H1 (cell line): ENCODE measurements at regions not wholly inside any gene's neighbourhood (a gene's known extent, or its start where the extent isn't known, plus 50 kb on each side); places are given as distances from the start of the nearest gene placed in this dataset.

Source experiments
- CTCF ChIA-PET: fragments of 300-600 bp; sonication (Branson Sonifier 250); formaldehyde crosslinking; loops from one replicate; lab custom pipeline; 2021; ENCODE audit not compliant: partially characterized antibody; lab: Charles Lee
- POLR2A ChIA-PET: fragments of 300-600 bp; sonication (Branson Sonifier 250); formaldehyde crosslinking; loops from one replicate; lab custom pipeline; 2021; ENCODE audit warnings: inconsistent platforms; ENCODE audit not compliant: partially characterized antibody; lab: Charles Lee
- DNase-seq, 2 experiments: peaks; one replicate each; pipeline versions ENCODE4 v3.0.0 to v3.0.0-alpha.2; 2010 to 2022; ENCODE audit warnings: low spot score in 2 of 2, low read depth in 1 of 2, mixed read lengths in 1 of 2
- FAIRE-seq: peaks from 2 replicates; lab custom pipeline; 2011; peaks lifted over from hg19 to GRCh38; lab: Jason Lieb, UNC
- H2AFZ ChIP-seq: 2 replicates; pipeline ENCODE4 v1.8.1; 2012; ENCODE audit warnings: low read length, inconsistent platforms
- H2AK5ac ChIP-seq: 2 replicates; pipeline ENCODE4 v1.6.1; 2013; ENCODE audit warnings: low read depth, low read length
- H2BK120ac ChIP-seq: replicated peaks from 2 replicates; pipeline ENCODE3; 2013; ENCODE audit warnings: low read depth, low read length, inconsistent platforms
- H2BK12ac ChIP-seq: 2 replicates; pipeline ENCODE4 v1.6.1; 2013; ENCODE audit warnings: low read depth, low read length
- H2BK15ac ChIP-seq: 2 replicates; pipeline ENCODE4 v1.6.1; 2013; ENCODE audit warnings: low read length
- H2BK20ac ChIP-seq: 2 replicates; pipeline ENCODE4 v1.6.1; 2013; ENCODE audit warnings: low read length
- H2BK5ac ChIP-seq: 2 replicates; pipeline ENCODE4 v1.6.1; 2013; ENCODE audit warnings: low read depth, low read length
- H3K14ac ChIP-seq: 2 replicates; pipeline ENCODE4 v1.6.1; 2013; ENCODE audit warnings: inconsistent platforms; ENCODE audit not compliant: insufficient read length
- H3K18ac ChIP-seq: 2 replicates; pipeline ENCODE4 v1.6.1; 2013; ENCODE audit warnings: low read length; ENCODE audit errors: extremely low read depth
- H3K23ac ChIP-seq: 2 replicates; pipeline ENCODE4 v1.6.1; 2013; ENCODE audit warnings: inconsistent platforms; ENCODE audit not compliant: insufficient read length
- H3K23me2 ChIP-seq: 2 replicates; pipeline ENCODE4 v1.6.1; 2013; ENCODE audit warnings: low read depth, low read length
- H3K27ac ChIP-seq: 2 replicates; pipeline ENCODE4 v1.6.1; 2011; ENCODE audit warnings: low read depth, low read length, inconsistent platforms
- H3K27me3 ChIP-seq, 4 experiments: replicated peaks in 1 of 4; 1 replicate in 1 of 4; 2 replicates in 3 of 4; pipeline versions ENCODE4 v1.6.1 to v1.8.1; 2011 to 2013; ENCODE audit warnings: low read length in 3 of 4, mild to moderate bottlenecking in 3 of 4, inconsistent platforms in 2 of 4, mixed read lengths in 2 of 4, moderate library complexity in 1 of 4; ENCODE audit not compliant: control insufficient read depth in 3 of 4, insufficient read depth in 3 of 4; ENCODE audit errors: extremely low read depth in 1 of 4
- H3K36me3 ChIP-seq, 4 experiments: 2 replicates each; pipeline versions ENCODE4 v1.6.1 to v1.8.1; 2011 to 2013; ENCODE audit warnings: mild to moderate bottlenecking in 4 of 4, low read length in 3 of 4, moderate library complexity in 2 of 4, control low read depth in 1 of 4, inconsistent platforms in 1 of 4; ENCODE audit not compliant: insufficient read depth in 4 of 4, control insufficient read depth in 2 of 4
- H3K4ac ChIP-seq: replicated peaks from 2 replicates; pipeline ENCODE3; 2013; ENCODE audit warnings: low read length, low read depth, mixed read lengths, inconsistent platforms; ENCODE audit not compliant: insufficient read length
- H3K4me1 ChIP-seq, 4 experiments: replicated peaks in 1 of 4; 1 replicate in 1 of 4; 2 replicates in 3 of 4; pipeline versions ENCODE4 v1.6.1 to v1.8.1; 2011 to 2013; ENCODE audit warnings: low read length in 3 of 4, inconsistent platforms in 2 of 4, mixed read lengths in 1 of 4; ENCODE audit not compliant: insufficient read depth in 4 of 4, control insufficient read depth in 3 of 4
- H3K4me2 ChIP-seq, 2 experiments: 2 replicates each; pipeline versions ENCODE4 v1.6.1 to v1.8.1; 2011 to 2013; ENCODE audit warnings: low read depth in 2 of 2, low read length in 2 of 2, control low read depth in 1 of 2, inconsistent platforms in 1 of 2, mild to moderate bottlenecking in 1 of 2; ENCODE audit not compliant: insufficient read depth in 1 of 2
- H3K4me3 ChIP-seq, 4 experiments: fragments of 200-600, 300-600 bp in 1 of 4; sonication (generic), shearing (Covaris generic), sonication (Bioruptor Twin) in 1 of 4; 2 replicates each; pipeline versions ENCODE4 v1.5.1 to v1.8.1; 2011 to 2016; ENCODE audit warnings: low read length in 4 of 4, low read depth in 3 of 4, control low read depth in 2 of 4, inconsistent platforms in 2 of 4, mild to moderate bottlenecking in 2 of 4, mixed read lengths in 1 of 4, moderate library complexity in 1 of 4; ENCODE audit not compliant: insufficient read depth in 2 of 4; ENCODE audit errors: extremely low read depth in 1 of 4
- H3K56ac ChIP-seq: replicated peaks from 2 replicates; pipeline ENCODE3; 2013; ENCODE audit warnings: low read depth, mild to moderate bottlenecking, mixed read lengths, low read length, inconsistent platforms; ENCODE audit not compliant: insufficient read length
- H3K79me1 ChIP-seq: 2 replicates; pipeline ENCODE4 v1.6.1; 2013; ENCODE audit warnings: low read depth, low read length, control low read depth
- H3K79me2 ChIP-seq, 2 experiments: 2 replicates each; pipeline versions ENCODE4 v1.6.1 to v1.8.1; 2012 to 2013; ENCODE audit warnings: low read length in 2 of 2, mild to moderate bottlenecking in 2 of 2, inconsistent platforms in 1 of 2; ENCODE audit not compliant: insufficient read depth in 2 of 2, control insufficient read depth in 1 of 2
- H3K9ac ChIP-seq, 4 experiments: replicated peaks in 1 of 4; 1 replicate in 1 of 4; 2 replicates in 3 of 4; pipeline versions ENCODE4 v1.6.1 to v1.8.1; 2011 to 2013; ENCODE audit warnings: low read depth in 3 of 4, low read length in 3 of 4, control low read depth in 2 of 4, mild to moderate bottlenecking in 2 of 4, moderate library complexity in 2 of 4, inconsistent platforms in 1 of 4; ENCODE audit errors: extremely low read depth in 1 of 4
- H3K9me3 ChIP-seq, 2 experiments: 2 replicates each; pipeline versions ENCODE4 v1.6.1 to v1.8.1; 2012 to 2013; ENCODE audit warnings: mild to moderate bottlenecking in 2 of 2, moderate library complexity in 2 of 2, control low read depth in 1 of 2, inconsistent platforms in 1 of 2, low read depth in 1 of 2, low read length in 1 of 2, mixed read lengths in 1 of 2; ENCODE audit not compliant: insufficient read depth in 2 of 2
- H4K20me1 ChIP-seq, 2 experiments: replicated peaks in 1 of 2; 2 replicates each; pipeline versions ENCODE3 to v1.8.1; 2011 to 2013; ENCODE audit warnings: inconsistent platforms in 2 of 2, low read length in 2 of 2, mild to moderate bottlenecking in 1 of 2; ENCODE audit not compliant: insufficient read depth in 2 of 2, control insufficient read depth in 1 of 2
- H4K5ac ChIP-seq: 2 replicates; pipeline ENCODE4 v1.6.1; 2013; ENCODE audit warnings: low read length, low read depth, mixed read lengths, inconsistent platforms; ENCODE audit not compliant: insufficient read length
- H4K8ac ChIP-seq: 2 replicates; pipeline ENCODE4 v1.8.0; 2013; ENCODE audit warnings: mild to moderate bottlenecking, moderate library complexity, low read length, inconsistent platforms; ENCODE audit not compliant: insufficient read depth; ENCODE audit errors: extremely low read depth
- H4K91ac ChIP-seq: replicated peaks from 2 replicates; pipeline ENCODE3; 2013; ENCODE audit warnings: low read length, mixed read lengths, inconsistent platforms; ENCODE audit not compliant: insufficient read length
- CBX8 ChIP-seq: fragments of 300-800, 300-1000 bp; sonication (generic); IDR thresholded peaks from 2 replicates; pipeline ENCODE4 v1.7.1; 2016; ENCODE audit warnings: low read depth, low read length, borderline replicate concordance
- CEBPB ChIP-seq: IDR thresholded peaks from 2 replicates; pipeline ENCODE4 v1.6.1; 2012; ENCODE audit warnings: low read depth, low read length
- CHD1 ChIP-seq: IDR thresholded peaks from 2 replicates; pipeline ENCODE4 v1.6.1; 2012; ENCODE audit warnings: low read depth, low read length, improper control_type of control experiment
- HDAC2 ChIP-seq, 2 experiments: fragments of 300-600 bp in 1 of 2; sonication (generic) in 1 of 2; IDR thresholded peaks; 2 replicates each; pipeline ENCODE4 v1.6.1; 2011 to 2012; ENCODE audit warnings: low read depth in 2 of 2, low read length in 2 of 2, mild to moderate bottlenecking in 2 of 2, moderate library complexity in 2 of 2, borderline replicate concordance in 1 of 2, inconsistent platforms in 1 of 2
- JUND ChIP-seq: IDR thresholded peaks from 2 replicates; pipeline ENCODE4 v1.6.1; 2011; ENCODE audit warnings: mild to moderate bottlenecking, improper control_type of control experiment, low read length
- KDM5A ChIP-seq: fragments of 200-600 bp; IDR thresholded peaks from 2 replicates; pipeline ENCODE4 v1.7.1; 2012; ENCODE audit warnings: mild to moderate bottlenecking, low read length, inconsistent platforms, mixed read lengths
- RAD21 ChIP-seq, 2 experiments: IDR thresholded peaks in 1 of 2; conservative IDR thresholded peaks in 1 of 2; 2 replicates each; pipeline ENCODE4 v1.6.1; 2011; ENCODE audit warnings: low read depth in 2 of 2, low read length in 2 of 2, improper control_type of control experiment in 1 of 2, inconsistent platforms in 1 of 2, mild to moderate bottlenecking in 1 of 2, moderate library complexity in 1 of 2
- SAP30 ChIP-seq: fragments of 300-600 bp; sonication (generic); IDR thresholded peaks from 2 replicates; pipeline ENCODE4 v1.7.1; 2012; ENCODE audit warnings: low read length, moderate library complexity, mild to moderate bottlenecking, inconsistent platforms; ENCODE audit not compliant: insufficient read depth, insufficient replicate concordance
- SP1 ChIP-seq: IDR thresholded peaks from 2 replicates; pipeline ENCODE4 v1.6.1; 2011; ENCODE audit warnings: low read depth, low read length
- TCF12 ChIP-seq: IDR thresholded peaks from 2 replicates; pipeline ENCODE4 v1.6.1; 2011; ENCODE audit warnings: low read depth, mild to moderate bottlenecking, low read length
- YY1 ChIP-seq: IDR thresholded peaks from 2 replicates; pipeline ENCODE4 v1.6.1; 2011; ENCODE audit warnings: low read depth, mild to moderate bottlenecking, low read length
- WGBS, 2 experiments: shearing (Covaris generic) in 1 of 2; methylation state at CpG; one replicate each; pipeline versions ENCODE4 v1.1.6 to v1.1.7; 2013 to 2015; ENCODE audit warnings: low lambda C conversion rate in 2 of 2, mixed read lengths in 2 of 2, inconsistent platforms in 1 of 2, low coverage in 1 of 2, missing lambda C conversion rate in 1 of 2; ENCODE audit not compliant: insufficient replicate concordance in 2 of 2, insufficient coverage in 1 of 2, insufficient read length in 1 of 2; ENCODE audit errors: extremely low coverage in 1 of 2, missing lambda C conversion rate in 1 of 2; 5-methylcytosine and 5-hydroxymethylcytosine counted together
- TF ChIP-seq, protein P1 (sequence below): IDR thresholded peaks from 2 replicates; pipeline ENCODE4 v1.6.1; 2012; ENCODE audit warnings: inconsistent platforms
- TF ChIP-seq, protein P2 (sequence below): IDR thresholded peaks from 2 replicates; pipeline ENCODE4 v1.6.1; 2011; ENCODE audit warnings: low read depth, mild to moderate bottlenecking, low read length; ENCODE audit not compliant: insufficient read depth

DNA sequence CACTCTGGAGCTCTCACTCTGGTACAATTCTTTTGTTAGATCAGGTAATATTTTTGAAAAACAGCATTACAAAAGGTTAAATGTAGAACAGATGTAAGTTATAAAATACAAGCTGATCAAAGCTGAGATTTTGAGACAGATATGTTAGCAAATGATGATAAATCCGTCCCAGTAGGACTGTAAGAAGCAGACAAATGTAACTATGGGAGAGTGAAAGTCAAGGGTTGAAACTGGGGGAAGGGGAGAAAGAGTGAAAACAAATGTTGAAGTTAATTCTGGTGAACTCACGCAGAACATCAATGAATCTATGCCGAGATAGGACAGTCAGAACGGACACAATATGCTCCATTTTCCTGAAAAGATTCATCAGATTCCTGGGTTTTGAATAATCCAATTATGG, 298.9 kb upstream of the IRX5 start:
- no peaks in the 10 kb centered on the region for H4K20me1 ChIP-seq
- H2BK120ac ChIP-seq, result no peak overlapping the region
- no peak overlapping the region for H3K4me3 ChIP-seq
- POLR2A ChIA-PET, result no interaction called here
- no peak overlapping the region for H3K56ac ChIP-seq
- H4K5ac ChIP-seq, result no peak overlapping the region
- H3K23ac ChIP-seq, result no peak overlapping the region
- H3K23me2 ChIP-seq, result no peaks in the 10 kb centered on the region
- H3K14ac ChIP-seq, result no peak overlapping the region
- H4K91ac ChIP-seq, result no peak overlapping the region
- H2BK5ac ChIP-seq, result no peak overlapping the region
- no peak overlapping the region for H2BK12ac ChIP-seq
- H3K9me3 ChIP-seq, result no peaks in the 10 kb centered on the region
- no peak overlapping the region for H3K27ac ChIP-seq
- H2AK5ac ChIP-seq, result no peak overlapping the region
- DNase-seq (no peak), FAIRE-seq (no peak)
- H2BK15ac ChIP-seq, result no peak overlapping the region
- H3K79me2 ChIP-seq, result no peaks in the 10 kb centered on the region
- H2AFZ ChIP-seq, result no peak overlapping the region
- H3K4me1 ChIP-seq, result no peaks in the 10 kb centered on the region
- H3K9ac ChIP-seq, result no peak overlapping the region
- WGBS, 2 experiments, result 88% methylated on average over 4 of the region's 4 CpGs; no CpG with 5 or more reads in 1 of the 2 experiments
- peaks cover 0 to 4% (median 0%) of the 10 kb centered on the region in 4 experiments; a peak in 3 of 7 replicates for H3K27me3 ChIP-seq
- H4K8ac ChIP-seq, result no peak overlapping the region
- H2BK20ac ChIP-seq, result no peak overlapping the region
- no peaks in the 10 kb centered on the region for H3K36me3 ChIP-seq
- H3K79me1 ChIP-seq, result no peaks in the 10 kb centered on the region
- no peak overlapping the region for H3K18ac ChIP-seq
- no peak overlapping the region for H3K4me2 ChIP-seq
- CTCF ChIA-PET, result interaction anchor here (1.0 kb wide), 1 partner anchor 52 kb away, joined by 4 read pairs; no protein-coding TSS in a partner anchor
- no peak overlapping the region for H3K4ac ChIP-seq
- TF ChIP-seq CHD1 (no peak), JUND (no peak), YY1 (no peak), HDAC2 (IDR thresholded peaks at IDR 0.05; ENCODE audit: borderline replicate concordance in 1 of 2, low read depth in 2 of 2, low read length in 2 of 2) (no peak), KDM5A (no peak), CBX8 (no peak), CEBPB (no peak), TCF12 (no peak), SP1 (no peak), SAP30 (no peak), RAD21 (IDR thresholded peaks at IDR 0.05 in 1 of 2, conservative IDR thresholded peaks at IDR 0.05 in 1 of 2; ENCODE audit: low read depth in 2 of 2, low read length in 2 of 2) (no peak)
- TF ChIP-seq, protein P1, sequence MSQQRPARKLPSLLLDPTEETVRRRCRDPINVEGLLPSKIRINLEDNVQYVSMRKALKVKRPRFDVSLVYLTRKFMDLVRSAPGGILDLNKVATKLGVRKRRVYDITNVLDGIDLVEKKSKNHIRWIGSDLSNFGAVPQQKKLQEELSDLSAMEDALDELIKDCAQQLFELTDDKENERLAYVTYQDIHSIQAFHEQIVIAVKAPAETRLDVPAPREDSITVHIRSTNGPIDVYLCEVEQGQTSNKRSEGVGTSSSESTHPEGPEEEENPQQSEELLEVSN, result no peak
- TF ChIP-seq, protein P2, sequence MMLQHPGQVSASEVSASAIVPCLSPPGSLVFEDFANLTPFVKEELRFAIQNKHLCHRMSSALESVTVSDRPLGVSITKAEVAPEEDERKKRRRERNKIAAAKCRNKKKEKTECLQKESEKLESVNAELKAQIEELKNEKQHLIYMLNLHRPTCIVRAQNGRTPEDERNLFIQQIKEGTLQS, result no peak
